Fibroblast of lung (primary cell): ENCODE measurements at regions not wholly inside any gene's neighbourhood (a gene's known extent, or its start where the extent isn't known, plus 50 kb on each side); places are given as distances from the start of the nearest gene placed in this dataset.
A peak's percentile ranks its signal among the peaks of the same experiment; 100 is the strongest.

Experiments
- DNase-seq, 2 donors: peaks; one replicate each; pipeline versions ENCODE4 v3.0.0 to v3.0.0-alpha.2; 2010; ENCODE audit warnings: low read depth in 2 of 2
- H2AFZ ChIP-seq: 2 replicates; pipeline ENCODE4 v1.5.1; 2012; ENCODE audit warnings: low read length, control low read depth, inconsistent platforms
- H3K27ac ChIP-seq: 2 replicates; pipeline ENCODE4 v1.5.1; 2011; ENCODE audit warnings: low read length, control low read depth; ENCODE audit not compliant: insufficient read depth
- H3K27me3 ChIP-seq: 2 replicates; pipeline ENCODE4 v1.5.1; 2011; ENCODE audit warnings: mild to moderate bottlenecking, low read length; ENCODE audit not compliant: control insufficient read depth, insufficient read depth
- H3K36me3 ChIP-seq: 2 replicates; pipeline ENCODE4 v1.5.1; 2011; ENCODE audit warnings: low read length; ENCODE audit not compliant: control insufficient read depth, insufficient read depth
- H3K4me1 ChIP-seq: 2 replicates; pipeline ENCODE4 v1.5.1; 2011; ENCODE audit warnings: low read length; ENCODE audit not compliant: control insufficient read depth, insufficient read depth; ENCODE audit errors: extremely low read depth
- H3K4me2 ChIP-seq: 2 replicates; pipeline ENCODE4 v1.5.1; 2011; ENCODE audit warnings: low read length, control low read depth; ENCODE audit not compliant: insufficient read depth; ENCODE audit errors: extremely low read depth
- H3K4me3 ChIP-seq, 4 experiments: fragments of 200-600 bp in 1 of 4; sonication (generic) in 1 of 4; replicated peaks in 1 of 4; 2 replicates each; pipeline ENCODE4 v1.5.1; 2011 to 2016; ENCODE audit warnings: low read length in 4 of 4, low read depth in 3 of 4, mild to moderate bottlenecking in 3 of 4, control low read depth in 2 of 4, inconsistent platforms in 1 of 4, mixed read lengths in 1 of 4; ENCODE audit not compliant: insufficient read depth in 1 of 4; ENCODE audit errors: control extremely low read depth in 1 of 4
- H3K79me2 ChIP-seq: 2 replicates; pipeline ENCODE4 v1.5.1; 2012; ENCODE audit warnings: mild to moderate bottlenecking, low read length, inconsistent platforms; ENCODE audit not compliant: control insufficient read depth, insufficient read depth
- H3K9ac ChIP-seq: 2 replicates; pipeline ENCODE4 v1.5.1; 2011; ENCODE audit warnings: mild to moderate bottlenecking, low read length, control low read depth; ENCODE audit not compliant: insufficient read depth
- H3K9me3 ChIP-seq: 2 replicates; pipeline ENCODE4 v1.5.1; 2012; ENCODE audit warnings: low read depth, low read length; ENCODE audit not compliant: control insufficient read depth, insufficient read depth
- H4K20me1 ChIP-seq: 2 replicates; pipeline ENCODE4 v1.5.1; 2011; ENCODE audit warnings: low read length; ENCODE audit not compliant: control insufficient read depth, insufficient read depth; ENCODE audit errors: extremely low read depth
- CTCF ChIP-seq, 2 donors: IDR thresholded peaks in 1 of 2; conservative IDR thresholded peaks in 1 of 2; 1 replicate in 1 of 2; 2 replicates in 1 of 2; pipeline ENCODE4 v1.5.1; 2011 to 2012; ENCODE audit warnings: low read length in 2 of 2, control low read depth in 1 of 2, inconsistent platforms in 1 of 2, low read depth in 1 of 2, mild to moderate bottlenecking in 1 of 2
- EZH2 ChIP-seq: IDR thresholded peaks from 2 replicates; pipeline ENCODE4 v1.5.1; 2012; ENCODE audit warnings: low read length, control low read depth, mild to moderate bottlenecking; ENCODE audit errors: missing control alignments

GRCh38 chr21:21712748-21713520, 714.7 kb downstream of the NCAM2 start:
- no peak overlapping the region for H3K27ac ChIP-seq
- DNase-seq = peak; percentile 76 to 80
- H3K4me2 ChIP-seq = no peak overlapping the region
- H3K9me3 ChIP-seq = no peaks in the 10 kb centered on the region
- no peak overlapping the region for H2AFZ ChIP-seq
- no peaks in the 10 kb centered on the region for H3K79me2 ChIP-seq
- no peaks in the 10 kb centered on the region for H3K27me3 ChIP-seq
- no peaks in the 10 kb centered on the region for H3K4me1 ChIP-seq
- TF ChIP-seq CTCF (conservative IDR thresholded peaks at IDR 0.05 in 1 of 2, IDR thresholded peaks at IDR 0.05 in 1 of 2; ENCODE audit: low read depth in 1 of 2, low read length in 2 of 2) (no peak), EZH2 (no peak)
- H3K9ac ChIP-seq = no peak overlapping the region
- H4K20me1 ChIP-seq = no peaks in the 10 kb centered on the region
- H3K36me3 ChIP-seq = no peaks in the 10 kb centered on the region
- H3K4me3 ChIP-seq = no peak overlapping the region

- DNase-seq = peak in 1 of 2 donors; percentile 44
- Histone ChIP-seq H3K79me2 (no peaks in the 10 kb centered on the region), H3K36me3 (no peaks in the 10 kb centered on the region), H3K4me3 (no peak overlapping the region), H2AFZ (no peak overlapping the region), H3K9ac (no peak overlapping the region), H3K4me1 (no peaks in the 10 kb centered on the region), H3K4me2 (no peak overlapping the region), H3K9me3 (no peaks in the 10 kb centered on the region), H3K27me3 (no peaks in the 10 kb centered on the region), H4K20me1 (no peaks in the 10 kb centered on the region), H3K27ac (no peak overlapping the region)
- TF ChIP-seq CTCF (conservative IDR thresholded peaks at IDR 0.05 in 1 of 2, IDR thresholded peaks at IDR 0.05 in 1 of 2; ENCODE audit: low read depth in 1 of 2, low read length in 2 of 2) = no peak
- TF ChIP-seq EZH2 = no peak
These were observed 715.5 kb downstream of the NCAM2 start for GRCh38 chr21:21713651-21714180.

GRCh38 chr21:21714426-21714825, 716.2 kb downstream of the NCAM2 start:
- Histone ChIP-seq H3K9ac (no peak overlapping the region), H3K9me3 (no peaks in the 10 kb centered on the region), H3K4me1 (no peaks in the 10 kb centered on the region), H3K4me2 (no peak overlapping the region), H3K27me3 (no peaks in the 10 kb centered on the region), H2AFZ (no peak overlapping the region), H3K27ac (no peak overlapping the region), H3K79me2 (no peaks in the 10 kb centered on the region), H3K36me3 (no peaks in the 10 kb centered on the region), H3K4me3 (no peak overlapping the region), H4K20me1 (no peaks in the 10 kb centered on the region)
- DNase-seq = peak; percentile 72 to 95
- TF ChIP-seq CTCF (conservative IDR thresholded peaks at IDR 0.05 in 1 of 2, IDR thresholded peaks at IDR 0.05 in 1 of 2; ENCODE audit: low read depth in 1 of 2, low read length in 2 of 2) (no peak), EZH2 (no peak)
